Activated CD8-positive, alpha-beta memory T cell treated with anti-CD3 and anti-CD28 coated beads for 36 hours (primary cell): ENCODE measurements at regions not wholly inside any gene's neighbourhood (a gene's known extent, or its start where the extent isn't known, plus 50 kb on each side); places are given as distances from the start of the nearest gene placed in this dataset.

Experiments used
- CTCF ChIA-PET: fragments of 350-600 bp; sonication (Branson Sonifier 250); formaldehyde crosslinking; loops from one replicate; lab custom pipeline; 2021; ENCODE audit warnings: antibody characterized with exemption; lab: Charles Lee
- POLR2A ChIA-PET: fragments of 350-600 bp; sonication (Branson Sonifier 250); formaldehyde crosslinking; loops from one replicate; lab custom pipeline; 2021; ENCODE audit warnings: antibody characterized with exemption; lab: Charles Lee

GRCh38 chr11:92376146-92376599, 151.6 kb downstream of the FAT3 start:
- ChIA-PET POLR2A (no interaction called here), CTCF (no interaction called here)

- CTCF ChIA-PET: no interaction called here
- POLR2A ChIA-PET: no interaction called here
Observed at GRCh38 chr11:92376680-92377079, 152.1 kb downstream of the FAT3 start.

GRCh38 chr11:92380882-92381281, 156.3 kb downstream of the FAT3 start:
- ChIA-PET POLR2A (no interaction called here), CTCF (no interaction called here)

GRCh38 chr11:92382311-92382710, 157.7 kb downstream of the FAT3 start:
- POLR2A ChIA-PET: no interaction called here
- CTCF ChIA-PET: no interaction called here

GRCh38 chr11:92383430-92383829, 158.8 kb downstream of the FAT3 start:
- CTCF ChIA-PET: no interaction called here

GRCh38 chr11:92384358-92384757, 159.7 kb downstream of the FAT3 start:
- CTCF ChIA-PET: no interaction called here
- POLR2A ChIA-PET: no interaction called here

More at GRCh38 chr11:92383430-92383829, 158.8 kb downstream of the FAT3 start:
- POLR2A ChIA-PET: no interaction called here

- POLR2A ChIA-PET: no interaction called here
- CTCF ChIA-PET: no interaction called here
Observed at GRCh38 chr11:92384802-92385201, 160.2 kb downstream of the FAT3 start.

- ChIA-PET POLR2A (no interaction called here), CTCF (no interaction called here)
Observed at GRCh38 chr11:92386577-92386976, 162.0 kb downstream of the FAT3 start.

GRCh38 chr11:92387859-92388258, 163.2 kb downstream of the FAT3 start:
- ChIA-PET CTCF (interaction anchor here (0.6 kb wide), 1 partner anchor 825 kb away, joined by 4 read pairs; no protein-coding TSS in a partner anchor), POLR2A (no interaction called here)

- ChIA-PET POLR2A (no interaction called here), CTCF (interaction anchor here (0.6 kb wide), 1 partner anchor 826 kb away, joined by 4 read pairs; no protein-coding TSS in a partner anchor)
Observed at GRCh38 chr11:92388380-92388779, 163.8 kb downstream of the FAT3 start.

- ChIA-PET POLR2A (no interaction called here), CTCF (no interaction called here)
Observed at GRCh38 chr11:92390783-92391182, 166.2 kb downstream of the FAT3 start.

- ChIA-PET CTCF (no interaction called here), POLR2A (no interaction called here)
Observed at GRCh38 chr11:92391364-92391763, 166.7 kb downstream of the FAT3 start.

- ChIA-PET CTCF (no interaction called here), POLR2A (no interaction called here)
Observed at GRCh38 chr11:92391808-92392207, 167.2 kb downstream of the FAT3 start.

- ChIA-PET CTCF (no interaction called here), POLR2A (no interaction called here)
Observed at GRCh38 chr11:92393218-92393617, 168.6 kb downstream of the FAT3 start.

- ChIA-PET POLR2A (no interaction called here), CTCF (no interaction called here)
Observed at GRCh38 chr11:92396133-92396532, 171.5 kb downstream of the FAT3 start.

- ChIA-PET POLR2A (no interaction called here), CTCF (interaction anchor here (0.6 kb wide), 1 partner anchor 950 kb away, joined by 4 read pairs; no protein-coding TSS in a partner anchor)
Observed at GRCh38 chr11:92397221-92397755, 172.7 kb downstream of the FAT3 start.

GRCh38 chr11:92399705-92400104, 175.1 kb downstream of the FAT3 start:
- ChIA-PET CTCF (no interaction called here), POLR2A (no interaction called here)

GRCh38 chr11:92401520-92401919, 176.9 kb downstream of the FAT3 start:
- ChIA-PET CTCF (no interaction called here), POLR2A (no interaction called here)

- ChIA-PET POLR2A (no interaction called here), CTCF (no interaction called here)
Observed at GRCh38 chr11:92406472-92406871, 181.9 kb downstream of the FAT3 start.

- ChIA-PET CTCF (no interaction called here), POLR2A (no interaction called here)
Observed at GRCh38 chr11:92409355-92409754, 184.7 kb downstream of the FAT3 start.

GRCh38 chr11:92409956-92410355, 185.3 kb downstream of the FAT3 start:
- ChIA-PET POLR2A (no interaction called here), CTCF (no interaction called here)

GRCh38 chr11:92410526-92410925, 185.9 kb downstream of the FAT3 start:
- ChIA-PET POLR2A (no interaction called here), CTCF (no interaction called here)
